ENCODE measurements at regions not wholly inside any gene's neighbourhood (a gene's known extent, or its start where the extent isn't known, plus 50 kb on each side); places are given as distances from the start of the nearest gene placed in this dataset.

- H3K9me3 ChIP-seq (ENCODE audit: control insufficient read depth, low read length), result peaks cover 5% of the 10 kb centered on the region
- no peaks in the 10 kb centered on the region for H3K36me3 ChIP-seq (ENCODE audit: control insufficient read depth, insufficient read depth, low read length)
- H3K4me1 ChIP-seq (ENCODE audit: control insufficient read depth, insufficient read depth, low read length, poor library complexity, severe bottlenecking), result no peaks in the 10 kb centered on the region
- no peak overlapping the region for H3K27ac ChIP-seq (ENCODE audit: insufficient read depth, low read length, poor library complexity, severe bottlenecking)
- H3K27me3 ChIP-seq (replicated peaks; ENCODE audit: control insufficient read depth, insufficient read depth, low read length, poor library complexity, severe bottlenecking), result no peaks in the 10 kb centered on the region
- no peak overlapping the region for H3K4me3 ChIP-seq (ENCODE audit: insufficient read depth, low read depth, low read length, poor library complexity, severe bottlenecking)
- DNase-seq, result no peak
Observed at GRCh38 chr16:88288303-88288702, 94.5 kb upstream of the ZNF469 start.

- DNase-seq, result no peak
- H3K9me3 ChIP-seq (ENCODE audit: control insufficient read depth, low read length), result peaks cover 5% of the 10 kb centered on the region
- H3K36me3 ChIP-seq (ENCODE audit: control insufficient read depth, insufficient read depth, low read length), result no peaks in the 10 kb centered on the region
- no peak overlapping the region for H3K27ac ChIP-seq (ENCODE audit: insufficient read depth, low read length, poor library complexity, severe bottlenecking)
- H3K27me3 ChIP-seq (replicated peaks; ENCODE audit: control insufficient read depth, insufficient read depth, low read length, poor library complexity, severe bottlenecking), result no peaks in the 10 kb centered on the region
- H3K4me1 ChIP-seq (ENCODE audit: control insufficient read depth, insufficient read depth, low read length, poor library complexity, severe bottlenecking), result no peaks in the 10 kb centered on the region
- H3K4me3 ChIP-seq (ENCODE audit: insufficient read depth, low read depth, low read length, poor library complexity, severe bottlenecking), result no peak overlapping the region
Observed at GRCh38 chr16:88289001-88289400, 93.8 kb upstream of the ZNF469 start.

GRCh38 chr16:88289561-88289960 lies 93.2 kb upstream of the ZNF469 start:
- H3K9me3 ChIP-seq (ENCODE audit: control insufficient read depth, low read length), result peaks cover 5% of the 10 kb centered on the region

GRCh38 chr16:88289968-88290401 lies 92.8 kb upstream of the ZNF469 start:
- Histone ChIP-seq H3K27me3 (replicated peaks; ENCODE audit: control insufficient read depth, insufficient read depth, low read length, poor library complexity, severe bottlenecking) (no peaks in the 10 kb centered on the region), H3K27ac (ENCODE audit: insufficient read depth, low read length, poor library complexity, severe bottlenecking) (no peak overlapping the region), H3K4me3 (ENCODE audit: insufficient read depth, low read depth, low read length, poor library complexity, severe bottlenecking) (no peak overlapping the region), H3K9me3 (ENCODE audit: control insufficient read depth, low read length) (peaks cover 5% of the 10 kb centered on the region), H3K36me3 (ENCODE audit: control insufficient read depth, insufficient read depth, low read length) (no peaks in the 10 kb centered on the region), H3K4me1 (ENCODE audit: control insufficient read depth, insufficient read depth, low read length, poor library complexity, severe bottlenecking) (no peaks in the 10 kb centered on the region)
- DNase-seq, result no peak

More at GRCh38 chr16:88289561-88289960, 93.2 kb upstream of the ZNF469 start:
- H3K27me3 ChIP-seq (replicated peaks; ENCODE audit: control insufficient read depth, insufficient read depth, low read length, poor library complexity, severe bottlenecking), result no peaks in the 10 kb centered on the region
- H3K4me1 ChIP-seq (ENCODE audit: control insufficient read depth, insufficient read depth, low read length, poor library complexity, severe bottlenecking), result no peaks in the 10 kb centered on the region
- H3K27ac ChIP-seq (ENCODE audit: insufficient read depth, low read length, poor library complexity, severe bottlenecking), result no peak overlapping the region
- H3K36me3 ChIP-seq (ENCODE audit: control insufficient read depth, insufficient read depth, low read length), result no peaks in the 10 kb centered on the region
- no peak for DNase-seq
- no peak overlapping the region for H3K4me3 ChIP-seq (ENCODE audit: insufficient read depth, low read depth, low read length, poor library complexity, severe bottlenecking)

DNA sequence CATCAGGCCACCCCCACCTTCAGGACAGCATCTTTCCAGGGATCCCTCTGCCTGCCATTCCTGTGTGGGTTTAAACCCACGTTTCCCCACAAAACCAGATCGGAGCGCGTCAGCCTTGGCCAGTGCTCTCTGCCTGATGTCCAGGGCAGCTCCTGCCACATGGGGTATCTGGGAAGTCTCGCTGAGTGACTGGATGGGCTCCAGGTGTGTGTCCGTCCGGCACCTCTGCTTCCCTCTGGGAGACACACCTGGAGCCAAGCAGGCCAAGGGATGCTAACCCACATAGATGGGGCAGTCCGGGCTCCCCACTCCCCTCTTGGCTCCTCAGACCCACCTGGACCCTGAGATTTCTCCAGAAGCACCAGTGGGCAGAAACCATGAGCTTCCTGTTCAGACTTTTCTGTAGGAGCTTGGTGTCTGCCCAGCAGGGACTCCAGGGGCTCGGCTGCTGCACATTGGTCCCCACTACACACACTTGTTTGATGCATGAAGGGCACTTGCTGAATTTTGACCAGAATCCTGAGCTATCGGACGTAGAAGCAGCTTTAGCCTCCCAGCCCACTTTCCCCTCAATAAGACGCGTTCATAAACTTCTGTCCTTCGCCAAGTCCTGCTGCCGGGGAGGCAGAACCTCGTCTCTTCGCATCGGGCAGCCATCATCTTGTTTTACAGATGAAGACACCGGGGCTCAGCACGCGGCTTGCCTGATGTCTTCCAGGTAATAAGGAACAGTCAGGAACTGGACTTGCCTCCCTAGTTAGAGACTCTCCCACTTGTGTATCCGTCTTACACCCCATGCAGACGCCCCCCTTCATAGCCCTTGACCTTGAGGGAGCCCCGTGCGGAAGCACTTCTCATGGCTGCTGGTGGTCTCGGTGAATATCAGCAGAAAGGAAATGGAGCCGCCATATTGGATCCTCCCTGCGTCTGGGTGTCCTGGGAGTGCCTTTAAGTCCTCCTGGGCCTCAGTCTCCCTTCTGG lies 91.6 kb upstream of the ZNF469 start:
- Histone ChIP-seq H3K27ac (ENCODE audit: insufficient read depth, low read length, poor library complexity, severe bottlenecking) (no peak overlapping the region), H3K4me3 (ENCODE audit: insufficient read depth, low read depth, low read length, poor library complexity, severe bottlenecking) (no peak overlapping the region), H3K9me3 (ENCODE audit: control insufficient read depth, low read length) (peaks cover 5% of the 10 kb centered on the region), H3K4me1 (ENCODE audit: control insufficient read depth, insufficient read depth, low read length, poor library complexity, severe bottlenecking) (no peaks in the 10 kb centered on the region), H3K36me3 (ENCODE audit: control insufficient read depth, insufficient read depth, low read length) (no peaks in the 10 kb centered on the region), H3K27me3 (replicated peaks; ENCODE audit: control insufficient read depth, insufficient read depth, low read length, poor library complexity, severe bottlenecking) (no peaks in the 10 kb centered on the region)
- DNase-seq, result no peak

DNA sequence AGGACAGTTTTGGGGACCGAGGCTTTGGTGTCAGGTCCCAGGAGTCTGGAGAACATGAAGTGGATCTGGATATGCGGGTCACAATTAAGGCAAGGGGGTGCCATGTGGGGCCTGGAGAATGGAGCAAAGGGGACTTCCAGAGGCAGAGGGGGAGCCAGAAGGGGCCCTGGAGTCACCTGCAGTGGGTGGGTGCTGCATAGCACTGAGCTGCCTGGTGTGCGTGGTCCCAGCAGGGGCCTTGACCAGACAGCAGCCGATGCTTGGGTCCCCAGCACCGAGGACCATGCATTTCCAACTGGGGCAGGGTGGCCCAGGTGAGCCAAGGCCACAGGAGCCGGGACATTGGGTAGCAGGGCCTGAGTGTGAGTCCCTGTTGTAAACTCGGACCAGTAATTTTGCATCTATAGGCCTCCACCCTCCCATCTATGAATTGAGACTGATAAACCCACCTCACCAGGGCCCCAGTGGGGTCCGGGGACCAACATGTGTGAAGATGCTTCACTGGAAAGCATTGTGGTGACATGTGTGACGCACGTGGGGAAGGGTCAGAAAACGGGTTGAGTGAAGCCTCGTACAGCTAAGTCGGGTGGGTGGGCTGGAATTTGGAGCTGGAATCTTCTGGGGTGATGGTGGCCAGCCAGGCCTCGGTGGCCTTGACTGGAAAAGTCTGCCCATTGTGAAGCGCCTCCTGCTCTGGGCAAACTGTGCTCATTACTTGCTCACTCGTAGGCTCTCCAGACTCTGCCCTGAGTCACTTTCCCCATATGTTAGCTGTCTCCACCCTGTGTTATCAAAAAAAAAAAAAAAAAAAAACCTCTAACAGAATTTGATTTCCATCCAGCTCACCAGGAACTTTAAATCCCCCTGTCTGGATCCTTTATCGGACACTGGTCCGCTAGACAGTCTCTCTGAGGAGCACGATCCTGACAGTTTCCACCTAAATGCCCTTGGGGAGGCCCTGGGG lies 90.5 kb upstream of the ZNF469 start:
- Histone ChIP-seq H3K36me3 (ENCODE audit: control insufficient read depth, insufficient read depth, low read length) (no peaks in the 10 kb centered on the region), H3K27me3 (replicated peaks; ENCODE audit: control insufficient read depth, insufficient read depth, low read length, poor library complexity, severe bottlenecking) (no peaks in the 10 kb centered on the region), H3K27ac (ENCODE audit: insufficient read depth, low read length, poor library complexity, severe bottlenecking) (no peak overlapping the region), H3K4me1 (ENCODE audit: control insufficient read depth, insufficient read depth, low read length, poor library complexity, severe bottlenecking) (no peaks in the 10 kb centered on the region), H3K9me3 (ENCODE audit: control insufficient read depth, low read length) (no peaks in the 10 kb centered on the region), H3K4me3 (ENCODE audit: insufficient read depth, low read depth, low read length, poor library complexity, severe bottlenecking) (no peak overlapping the region)
- no peak for DNase-seq

- Histone ChIP-seq H3K9me3 (ENCODE audit: control insufficient read depth, low read length) (no peaks in the 10 kb centered on the region), H3K27ac (ENCODE audit: insufficient read depth, low read length, poor library complexity, severe bottlenecking) (no peak overlapping the region), H3K27me3 (replicated peaks; ENCODE audit: control insufficient read depth, insufficient read depth, low read length, poor library complexity, severe bottlenecking) (no peaks in the 10 kb centered on the region), H3K4me1 (ENCODE audit: control insufficient read depth, insufficient read depth, low read length, poor library complexity, severe bottlenecking) (no peaks in the 10 kb centered on the region), H3K4me3 (ENCODE audit: insufficient read depth, low read depth, low read length, poor library complexity, severe bottlenecking) (no peak overlapping the region), H3K36me3 (ENCODE audit: control insufficient read depth, insufficient read depth, low read length) (no peaks in the 10 kb centered on the region)
- DNase-seq, result no peak
Observed at GRCh38 chr16:88293097-88293496, 89.7 kb upstream of the ZNF469 start.

DNA sequence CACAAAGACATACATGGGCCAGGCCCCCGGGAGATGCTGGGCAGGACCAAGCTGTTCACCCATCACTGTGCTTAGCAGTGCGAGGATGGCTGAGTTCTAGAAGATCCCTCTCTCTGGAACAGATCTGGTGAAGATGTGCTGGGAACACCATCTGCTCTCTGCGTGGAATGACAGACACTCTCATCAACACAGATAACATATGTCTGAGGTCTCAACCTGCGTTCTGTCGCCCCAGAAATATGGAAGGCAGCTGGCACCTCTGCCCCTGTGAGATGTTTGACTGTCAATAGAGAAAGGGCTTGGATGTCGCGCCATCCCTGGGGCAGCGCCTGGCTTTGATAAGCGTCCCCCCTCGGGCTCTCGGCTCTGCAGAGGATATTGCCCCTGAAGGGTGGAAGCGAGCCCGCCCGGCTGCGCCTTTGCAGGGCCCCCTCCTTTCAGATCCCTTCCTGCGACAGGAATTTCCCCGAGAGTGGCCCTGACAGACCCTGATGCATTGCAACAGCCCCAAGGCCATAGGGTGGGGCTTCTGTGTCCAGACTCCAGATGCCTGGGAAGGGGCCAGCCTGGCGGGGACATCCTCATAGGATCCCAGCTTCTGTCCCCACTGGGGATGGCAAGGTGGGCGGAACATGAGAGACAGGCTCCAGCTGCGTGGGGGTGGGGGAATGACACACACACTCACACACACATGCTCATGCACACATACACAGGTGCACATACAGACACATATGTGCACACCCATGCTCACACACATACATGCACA lies 86.9 kb upstream of the ZNF469 start:
- Histone ChIP-seq H3K4me3 (ENCODE audit: insufficient read depth, low read depth, low read length, poor library complexity, severe bottlenecking) (no peak overlapping the region), H3K27ac (ENCODE audit: insufficient read depth, low read length, poor library complexity, severe bottlenecking) (no peak overlapping the region), H3K36me3 (ENCODE audit: control insufficient read depth, insufficient read depth, low read length) (no peaks in the 10 kb centered on the region), H3K27me3 (replicated peaks; ENCODE audit: control insufficient read depth, insufficient read depth, low read length, poor library complexity, severe bottlenecking) (no peaks in the 10 kb centered on the region), H3K4me1 (ENCODE audit: control insufficient read depth, insufficient read depth, low read length, poor library complexity, severe bottlenecking) (no peaks in the 10 kb centered on the region), H3K9me3 (ENCODE audit: control insufficient read depth, low read length) (no peaks in the 10 kb centered on the region)
- no peak for DNase-seq

GRCh38 chr16:88296437-88297177 lies 86.2 kb upstream of the ZNF469 start:
- Histone ChIP-seq H3K27ac (ENCODE audit: insufficient read depth, low read length, poor library complexity, severe bottlenecking) (no peak overlapping the region), H3K9me3 (ENCODE audit: control insufficient read depth, low read length) (no peaks in the 10 kb centered on the region), H3K36me3 (ENCODE audit: control insufficient read depth, insufficient read depth, low read length) (no peaks in the 10 kb centered on the region), H3K4me1 (ENCODE audit: control insufficient read depth, insufficient read depth, low read length, poor library complexity, severe bottlenecking) (no peaks in the 10 kb centered on the region), H3K4me3 (ENCODE audit: insufficient read depth, low read depth, low read length, poor library complexity, severe bottlenecking) (no peak overlapping the region), H3K27me3 (replicated peaks; ENCODE audit: control insufficient read depth, insufficient read depth, low read length, poor library complexity, severe bottlenecking) (no peaks in the 10 kb centered on the region)
- no peak for DNase-seq
